ENCODE measurements at regions not wholly inside any gene's neighbourhood (a gene's known extent, or its start where the extent isn't known, plus 50 kb on each side); places are given as distances from the start of the nearest gene placed in this dataset.

DNA sequence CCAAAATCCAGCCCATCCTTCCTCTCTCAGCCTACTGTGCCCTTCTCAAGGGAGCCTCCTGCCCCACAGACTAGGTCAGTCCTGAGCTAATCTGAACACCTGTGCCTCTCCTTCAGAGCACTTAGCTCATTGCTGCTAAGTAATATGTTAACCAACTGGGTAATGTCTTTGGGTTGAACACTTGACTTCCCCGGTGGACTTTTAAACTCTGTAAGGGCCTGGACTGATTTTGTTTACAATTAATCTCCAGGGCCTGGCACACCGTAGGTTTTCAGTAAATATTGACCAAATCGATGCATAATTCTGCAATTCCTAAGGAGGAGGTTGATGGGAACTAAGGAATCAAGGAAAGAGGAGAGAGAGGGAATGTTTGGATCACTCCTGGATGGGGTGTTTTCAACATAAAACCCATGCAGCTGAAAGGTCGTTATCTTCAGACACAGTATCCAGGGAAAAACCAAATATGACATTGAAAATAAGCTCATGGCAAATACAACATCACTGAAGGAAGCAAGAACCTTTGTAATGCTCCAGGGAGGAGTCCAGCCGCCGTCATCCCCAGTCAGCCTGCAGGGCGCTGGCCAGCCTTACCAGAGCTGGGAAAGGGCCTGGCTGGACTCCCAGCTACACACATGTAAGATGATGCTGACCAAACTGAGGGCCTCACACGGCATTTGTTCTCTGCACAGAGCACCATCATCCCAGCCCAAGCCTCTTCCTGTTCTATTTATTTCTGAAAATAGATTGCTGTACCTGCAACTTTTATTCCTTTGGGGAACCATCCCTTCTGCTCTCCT, 166.3 kb downstream of the C5orf15 start:
- no peaks in the 10 kb centered on the region for H3K36me3 Mint-ChIP-seq
- H3K9me3 Mint-ChIP-seq = no peaks in the 10 kb centered on the region
- H3K4me1 Mint-ChIP-seq (ENCODE audit: low read depth) = no peaks in the 10 kb centered on the region
- intact Hi-C loops (cut with micrococcal nuclease) = no loop called here
- no peak overlapping the region for H3K27ac Mint-ChIP-seq
- POLR2A ChIA-PET = no interaction called here
- peaks cover 19% of the 10 kb centered on the region for H3K27me3 Mint-ChIP-seq
- CTCF ChIA-PET = interaction anchor here (1.1 kb wide), 1 partner anchor 67 kb away, joined by 4 read pairs; no protein-coding TSS in a partner anchor
- DNase-seq = no peak
- H3K4me3 Mint-ChIP-seq = no peak overlapping the region

DNA sequence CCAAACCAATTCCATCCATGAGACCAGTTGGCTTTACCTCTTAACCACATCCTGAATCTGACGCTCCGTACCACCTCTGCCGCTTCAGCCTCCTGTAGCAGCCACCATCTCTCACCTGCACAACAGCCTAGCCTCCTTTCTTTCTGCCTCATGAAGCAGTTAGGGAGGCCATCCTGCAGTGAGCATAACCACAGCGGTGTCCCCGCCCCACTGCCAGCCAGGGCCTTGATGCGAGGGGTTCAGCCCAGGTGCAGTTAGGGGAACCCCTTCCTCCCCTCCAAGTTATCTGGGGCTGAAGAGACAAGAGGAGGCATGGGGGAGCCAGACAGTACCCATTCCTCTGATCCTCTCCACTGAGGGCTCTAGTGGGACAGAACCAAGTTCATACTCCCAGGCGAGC, 167.0 kb downstream of the C5orf15 start:
- ChIA-PET CTCF (no interaction called here), POLR2A (no interaction called here)
- Mint-ChIP-seq H3K4me1 (ENCODE audit: low read depth) (no peaks in the 10 kb centered on the region), H3K27ac (no peak overlapping the region), H3K9me3 (no peaks in the 10 kb centered on the region), H3K36me3 (no peaks in the 10 kb centered on the region), H3K4me3 (no peak overlapping the region), H3K27me3 (peaks cover 19% of the 10 kb centered on the region)
- DNase-seq = no peak
- intact Hi-C loops (cut with micrococcal nuclease) = no loop called here

DNA sequence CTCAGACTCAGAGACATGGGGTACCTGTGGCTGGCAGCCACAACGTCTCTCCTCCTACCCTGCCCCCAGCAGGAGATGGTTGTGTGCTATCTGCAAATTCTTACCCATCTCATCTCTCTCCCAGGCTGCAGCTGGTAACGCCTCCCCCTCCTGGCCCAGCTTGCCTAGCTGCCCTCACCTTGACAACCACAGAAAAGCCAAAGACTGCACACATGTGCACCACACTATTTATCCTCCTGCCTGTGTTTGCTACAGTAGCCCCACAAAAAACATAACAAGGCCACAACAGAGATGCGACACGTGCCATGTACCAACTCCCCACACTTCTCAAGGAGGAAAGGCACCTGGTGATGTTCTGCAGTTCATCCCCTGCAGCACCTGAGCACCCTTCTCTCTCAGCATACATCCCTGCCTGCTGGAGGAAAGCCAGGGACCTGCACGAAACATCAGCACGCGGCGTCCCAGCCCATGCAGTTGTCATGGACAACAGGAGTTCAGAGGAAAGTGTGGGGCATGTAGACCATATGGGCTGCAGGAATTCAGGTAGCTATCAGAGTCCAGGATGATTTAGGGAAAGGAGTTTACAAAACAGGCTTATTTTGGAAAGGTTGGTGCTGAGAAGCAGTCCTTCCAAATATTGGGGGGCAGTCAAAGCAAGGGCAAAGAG, 168.7 kb downstream of the C5orf15 start:
- H3K4me3 Mint-ChIP-seq = no peak overlapping the region
- intact Hi-C loops (cut with micrococcal nuclease) = no loop called here
- H3K27ac Mint-ChIP-seq = no peak overlapping the region
- DNase-seq = no peak
- no peaks in the 10 kb centered on the region for H3K4me1 Mint-ChIP-seq (ENCODE audit: low read depth)
- H3K9me3 Mint-ChIP-seq = no peaks in the 10 kb centered on the region
- H3K36me3 Mint-ChIP-seq = no peaks in the 10 kb centered on the region
- H3K27me3 Mint-ChIP-seq = peaks cover 17% of the 10 kb centered on the region
- ChIA-PET CTCF (no interaction called here), POLR2A (no interaction called here)

DNA sequence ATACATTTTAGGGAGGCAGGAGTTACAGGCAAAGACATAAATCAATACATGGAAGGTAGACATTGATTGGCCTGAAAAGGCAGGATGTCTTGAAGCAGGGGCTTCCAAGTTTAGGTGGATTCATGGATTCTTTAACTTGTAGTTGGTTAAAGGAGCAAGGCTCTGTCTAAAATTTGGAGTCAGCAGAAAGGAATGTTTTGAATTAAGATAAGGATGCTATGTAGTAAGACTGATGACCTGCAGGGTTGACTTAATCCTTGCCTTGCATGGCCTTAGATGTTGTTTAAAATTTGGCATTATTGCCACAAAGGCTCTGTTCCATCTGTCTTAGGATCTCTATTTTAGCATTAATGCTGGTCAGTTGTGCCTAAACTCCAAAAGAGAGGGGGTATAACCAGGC, 171.3 kb downstream of the C5orf15 start:
- H3K36me3 Mint-ChIP-seq = no peaks in the 10 kb centered on the region
- H3K9me3 Mint-ChIP-seq = no peaks in the 10 kb centered on the region
- intact Hi-C loops (cut with micrococcal nuclease) = no loop called here
- CTCF ChIA-PET = no interaction called here
- DNase-seq = no peak
- H3K4me3 Mint-ChIP-seq = no peak overlapping the region
- no peak overlapping the region for H3K27ac Mint-ChIP-seq
- POLR2A ChIA-PET = no interaction called here
- H3K4me1 Mint-ChIP-seq (ENCODE audit: low read depth) = no peaks in the 10 kb centered on the region
- H3K27me3 Mint-ChIP-seq = peaks cover 9% of the 10 kb centered on the region

DNA sequence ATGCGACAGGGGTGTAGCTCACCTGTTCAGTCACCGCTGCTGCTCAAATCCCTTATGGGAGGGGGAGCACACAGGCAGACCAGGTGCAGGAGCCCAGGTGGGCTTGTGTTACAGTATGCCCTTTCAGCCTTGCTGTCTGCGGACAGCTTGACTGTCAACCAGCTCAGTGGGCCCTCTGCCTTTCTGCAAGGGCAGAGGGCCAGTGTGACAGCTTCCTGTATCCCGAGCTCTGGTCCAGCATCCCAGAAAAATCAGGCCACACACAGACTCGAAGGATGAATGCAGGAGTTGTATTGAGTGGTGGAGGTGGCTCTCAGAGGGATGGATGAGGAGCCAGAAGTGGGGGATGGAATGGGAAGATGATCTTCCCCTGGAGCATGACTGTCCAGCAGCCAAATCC, 172.2 kb downstream of the C5orf15 start:
- no peak overlapping the region for H3K27ac Mint-ChIP-seq
- H3K27me3 Mint-ChIP-seq = peaks cover 3% of the 10 kb centered on the region

DNA sequence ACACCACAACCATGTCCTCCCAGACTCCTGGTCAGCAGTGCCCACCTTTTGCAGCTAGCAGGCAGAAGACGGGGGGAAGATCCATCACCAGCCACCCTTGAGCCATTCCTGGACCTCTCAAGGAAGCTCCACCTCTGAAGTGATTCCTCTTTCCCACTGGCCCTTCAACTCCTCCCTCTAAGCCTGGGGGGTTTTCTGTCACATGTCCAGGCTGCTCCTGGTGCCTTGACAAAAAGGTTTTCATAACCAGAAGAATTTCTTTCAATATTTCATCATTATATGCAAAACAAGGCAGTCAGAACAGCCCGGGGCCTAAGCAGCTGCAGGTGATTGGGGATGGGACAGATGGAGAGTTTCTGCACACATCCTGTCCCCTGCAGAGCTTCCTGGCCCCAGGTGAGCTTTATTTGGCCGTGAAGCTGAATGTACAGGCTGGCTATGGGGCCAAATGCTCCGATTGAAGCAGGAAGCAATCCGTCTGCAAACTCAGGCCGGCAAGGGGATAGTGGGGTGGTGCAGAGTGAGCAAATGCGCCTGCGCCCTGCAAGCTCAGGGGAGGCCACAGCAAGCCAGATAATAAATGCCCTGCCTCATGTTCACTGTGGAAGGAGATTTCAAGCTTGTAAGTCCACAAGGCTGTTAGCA, 173.5 kb downstream of the C5orf15 start:
- H3K4me3 Mint-ChIP-seq = no peak overlapping the region
- no peak overlapping the region for H3K27ac Mint-ChIP-seq
- no peaks in the 10 kb centered on the region for H3K9me3 Mint-ChIP-seq
- H3K4me1 Mint-ChIP-seq (ENCODE audit: low read depth) = no peaks in the 10 kb centered on the region
- no peaks in the 10 kb centered on the region for H3K27me3 Mint-ChIP-seq
- H3K36me3 Mint-ChIP-seq = no peaks in the 10 kb centered on the region
- ChIA-PET POLR2A (no interaction called here), CTCF (no interaction called here)
- no peak for DNase-seq
- intact Hi-C loops (cut with micrococcal nuclease) = no loop called here

More for the DNA sequence above, 172.2 kb downstream of the C5orf15 start:
- no peak for DNase-seq
- intact Hi-C loops (cut with micrococcal nuclease) = no loop called here
- Mint-ChIP-seq H3K9me3 (no peaks in the 10 kb centered on the region), H3K4me3 (no peak overlapping the region), H3K36me3 (no peaks in the 10 kb centered on the region), H3K4me1 (ENCODE audit: low read depth) (no peaks in the 10 kb centered on the region)
- CTCF ChIA-PET = no interaction called here
- POLR2A ChIA-PET = no interaction called here

DNA sequence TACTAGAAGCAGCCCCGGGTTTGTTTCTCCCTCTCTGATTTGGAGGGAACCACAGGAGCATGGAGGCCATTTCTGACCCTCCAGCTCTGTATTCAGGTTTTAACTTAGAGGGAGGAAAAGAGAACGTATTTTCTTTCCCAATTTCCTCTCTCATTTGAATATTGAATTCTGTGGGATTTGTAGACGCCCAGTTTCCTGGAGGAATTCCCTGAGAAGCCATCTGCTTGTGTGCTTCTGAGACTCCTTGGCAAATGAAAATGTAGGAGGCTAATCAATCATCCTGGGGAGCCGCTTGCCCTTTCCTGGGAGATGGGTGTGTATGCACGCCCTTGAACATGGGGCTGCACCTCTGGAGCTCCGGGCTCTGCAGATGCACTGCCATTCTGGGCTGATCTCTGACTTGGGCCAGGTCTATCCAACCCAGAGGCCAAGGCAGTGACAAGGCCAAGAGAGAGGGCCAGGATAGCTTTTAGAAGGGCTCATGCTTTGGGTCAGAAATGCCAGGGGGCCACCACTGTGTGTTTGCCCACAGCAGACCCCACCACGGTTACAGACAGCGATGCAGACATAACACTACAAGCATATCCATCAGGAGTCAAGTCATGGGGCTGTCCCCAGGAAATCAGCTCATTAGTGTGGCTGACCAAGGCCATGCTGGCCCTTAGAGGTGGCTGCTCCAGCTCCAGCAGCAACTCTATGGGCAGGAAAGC, 174.5 kb downstream of the C5orf15 start:
- intact Hi-C loops (cut with micrococcal nuclease) = no loop called here
- Mint-ChIP-seq H3K4me3 (no peak overlapping the region), H3K9me3 (no peaks in the 10 kb centered on the region), H3K27me3 (no peaks in the 10 kb centered on the region), H3K36me3 (no peaks in the 10 kb centered on the region), H3K4me1 (ENCODE audit: low read depth) (no peaks in the 10 kb centered on the region), H3K27ac (no peak overlapping the region)
- CTCF ChIA-PET = no interaction called here
- POLR2A ChIA-PET = interaction anchor here (0.6 kb wide), 1 partner anchor 771 kb away, joined by 5 read pairs; no protein-coding TSS in a partner anchor
- no peak for DNase-seq

DNA sequence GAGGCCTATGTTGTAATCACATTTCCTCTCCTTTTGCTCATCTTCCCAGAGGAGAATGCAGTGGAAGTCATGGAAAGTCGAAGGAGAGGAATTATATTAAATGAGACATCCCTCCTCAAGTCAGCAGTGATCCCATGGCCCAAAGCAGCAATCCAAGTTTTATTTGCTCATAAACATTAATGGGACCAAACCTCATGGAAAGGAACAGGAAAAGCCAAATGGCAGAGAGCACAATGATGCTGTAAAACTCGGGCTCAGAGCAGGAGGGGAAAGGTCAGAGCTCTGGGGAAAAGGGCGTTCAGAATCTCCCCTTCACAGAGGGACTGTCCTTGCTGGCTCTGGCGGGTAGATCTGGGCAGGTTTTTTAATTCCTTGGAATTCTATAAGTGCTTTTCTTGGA, 175.8 kb downstream of the C5orf15 start:
- POLR2A ChIA-PET = no interaction called here
- Mint-ChIP-seq H3K4me3 (no peak overlapping the region), H3K27me3 (no peaks in the 10 kb centered on the region), H3K4me1 (ENCODE audit: low read depth) (no peaks in the 10 kb centered on the region), H3K27ac (no peak overlapping the region), H3K9me3 (no peaks in the 10 kb centered on the region), H3K36me3 (no peaks in the 10 kb centered on the region)
- DNase-seq = no peak
- CTCF ChIA-PET = no interaction called here
- intact Hi-C loops (cut with micrococcal nuclease) = no loop called here

DNA sequence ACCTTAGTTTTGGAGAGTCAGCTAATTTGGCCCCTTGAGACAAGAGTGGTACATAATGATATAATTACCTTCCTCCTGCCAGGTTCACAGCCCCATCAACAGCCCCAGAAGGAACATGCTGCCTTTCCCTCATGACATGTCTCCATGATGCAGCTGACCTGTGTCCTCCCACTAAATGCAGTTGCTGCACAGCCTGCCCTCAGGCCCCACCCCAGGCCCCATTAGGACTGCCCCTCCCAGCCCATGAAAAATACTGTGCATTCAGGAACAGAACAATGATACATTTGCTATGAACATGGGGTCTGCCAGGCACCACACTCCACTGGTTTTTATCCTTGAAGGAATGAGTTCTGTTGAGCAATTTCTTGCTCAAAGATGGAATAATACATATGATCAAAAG, 176.4 kb downstream of the C5orf15 start:
- Mint-ChIP-seq H3K9me3 (no peaks in the 10 kb centered on the region), H3K4me3 (no peak overlapping the region), H3K36me3 (no peaks in the 10 kb centered on the region), H3K27me3 (no peaks in the 10 kb centered on the region), H3K27ac (no peak overlapping the region), H3K4me1 (ENCODE audit: low read depth) (no peaks in the 10 kb centered on the region)
- POLR2A ChIA-PET = no interaction called here
- no peak for DNase-seq
- intact Hi-C loops (cut with micrococcal nuclease) = no loop called here
- CTCF ChIA-PET = no interaction called here

DNA sequence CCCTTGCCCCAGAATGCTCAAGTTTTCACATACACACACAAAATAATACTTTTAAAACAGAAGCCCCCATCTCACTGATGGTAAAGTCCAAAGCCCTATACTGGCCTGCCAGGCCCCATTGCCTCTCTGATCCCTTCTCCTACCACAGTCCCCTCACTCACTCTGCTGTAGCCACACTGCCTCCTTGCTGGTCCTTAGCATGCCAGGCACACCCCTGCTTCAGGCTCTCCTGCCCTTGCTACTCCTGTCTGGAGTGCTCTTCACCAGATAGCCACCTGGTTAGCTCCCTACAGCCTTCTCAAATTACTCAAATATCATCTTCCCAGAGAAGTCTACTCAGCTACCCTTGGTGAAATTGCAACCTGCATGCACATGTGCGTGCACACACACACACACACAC, 177.5 kb downstream of the C5orf15 start:
- Mint-ChIP-seq H3K4me3 (no peak overlapping the region), H3K4me1 (ENCODE audit: low read depth) (no peaks in the 10 kb centered on the region), H3K27ac (no peak overlapping the region), H3K9me3 (no peaks in the 10 kb centered on the region), H3K27me3 (no peaks in the 10 kb centered on the region), H3K36me3 (no peaks in the 10 kb centered on the region)
- ChIA-PET CTCF (no interaction called here), POLR2A (interaction anchor here (0.9 kb wide), 1 partner anchor 55 kb away, joined by 3 read pairs; no protein-coding TSS in a partner anchor)
- intact Hi-C loops (cut with micrococcal nuclease) = no loop called here
- DNase-seq = no peak

DNA sequence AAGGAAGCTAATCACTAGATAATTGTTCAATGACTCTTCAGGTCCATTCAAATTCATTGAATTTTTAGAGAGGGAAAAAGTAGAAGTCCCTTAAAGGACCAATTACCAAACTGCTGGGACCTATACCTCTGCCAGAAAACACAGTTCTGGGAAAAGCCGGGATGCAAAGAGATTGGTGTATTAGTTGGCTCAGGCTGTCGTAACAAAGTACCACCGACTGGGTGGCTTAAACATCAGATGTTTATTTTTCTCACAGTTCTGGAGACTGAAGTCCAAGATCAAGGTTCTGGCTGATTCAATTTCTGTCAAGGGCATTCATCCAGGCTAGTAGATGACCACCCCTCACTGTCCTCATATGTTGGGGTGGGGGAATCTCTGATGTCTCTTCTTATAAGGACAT, 177.1 kb upstream of the FSTL4 start:
- ChIA-PET POLR2A (no interaction called here), CTCF (no interaction called here)
- Mint-ChIP-seq H3K4me1 (ENCODE audit: low read depth) (no peaks in the 10 kb centered on the region), H3K36me3 (no peaks in the 10 kb centered on the region), H3K27ac (no peak overlapping the region), H3K9me3 (peaks cover 10% of the 10 kb centered on the region), H3K27me3 (no peaks in the 10 kb centered on the region), H3K4me3 (no peak overlapping the region)
- intact Hi-C loops (cut with micrococcal nuclease) = no loop called here
- no peak for DNase-seq

DNA sequence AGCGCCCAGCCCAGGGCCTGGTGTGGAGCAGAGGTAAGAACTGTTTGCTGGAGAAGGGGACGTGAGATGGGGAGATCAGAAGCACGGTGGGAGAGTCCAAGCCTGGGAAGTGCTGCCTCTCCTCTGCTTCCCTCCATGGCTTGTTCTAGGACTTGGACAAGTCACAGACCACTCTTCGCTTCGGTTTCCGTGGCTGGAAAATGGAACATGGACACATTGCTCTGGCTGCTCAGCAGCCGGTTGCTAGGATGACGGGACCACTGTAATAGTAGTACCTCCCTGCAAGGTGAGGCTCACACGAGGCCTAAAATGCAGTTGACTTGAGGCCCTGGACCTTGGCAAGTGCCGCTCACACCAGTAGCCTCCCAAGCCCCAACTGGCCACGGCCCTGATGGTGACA, 175.8 kb upstream of the FSTL4 start:
- Mint-ChIP-seq H3K27me3 (no peaks in the 10 kb centered on the region), H3K36me3 (no peaks in the 10 kb centered on the region), H3K9me3 (peaks cover 10% of the 10 kb centered on the region), H3K4me3 (no peak overlapping the region), H3K27ac (no peak overlapping the region), H3K4me1 (ENCODE audit: low read depth) (no peaks in the 10 kb centered on the region)
- POLR2A ChIA-PET = no interaction called here
- intact Hi-C loops (cut with micrococcal nuclease) = no loop called here
- DNase-seq = no peak
- CTCF ChIA-PET = no interaction called here

All from activated CD4-positive, alpha-beta memory T cell treated with anti-CD3 and anti-CD28 coated beads for 36 hours (primary cell).